ENCODE measurements at regions not wholly inside any gene's neighbourhood (a gene's known extent, or its start where the extent isn't known, plus 50 kb on each side); places are given as distances from the start of the nearest gene placed in this dataset.

GRCh38 chr10:36181426-36182178 is 539.5 kb upstream of the FZD8 start:
- Histone ChIP-seq H3K4me3 (ENCODE audit: low read depth, low read length) (no peak overlapping the region), H3K27me3 (ENCODE audit: control insufficient read depth, insufficient read depth, low read length) (no peaks in the 10 kb centered on the region), H2AFZ (no peak overlapping the region), H3K4me1 (no peaks in the 10 kb centered on the region), H3K9ac (no peak overlapping the region), H3K79me2 (no peaks in the 10 kb centered on the region), H3K36me3 (ENCODE audit: control insufficient read depth, insufficient read depth, low read length) (no peaks in the 10 kb centered on the region), H3K4me2 (ENCODE audit: low read length) (no peak overlapping the region), H3K9me3 (ENCODE audit: control insufficient read depth, low read length) (no peaks in the 10 kb centered on the region), H3K27ac (peak overlapping the region; percentile 40)
- no peak for TF ChIP-seq CTCF (IDR thresholded peaks at IDR 0.05)

DNA sequence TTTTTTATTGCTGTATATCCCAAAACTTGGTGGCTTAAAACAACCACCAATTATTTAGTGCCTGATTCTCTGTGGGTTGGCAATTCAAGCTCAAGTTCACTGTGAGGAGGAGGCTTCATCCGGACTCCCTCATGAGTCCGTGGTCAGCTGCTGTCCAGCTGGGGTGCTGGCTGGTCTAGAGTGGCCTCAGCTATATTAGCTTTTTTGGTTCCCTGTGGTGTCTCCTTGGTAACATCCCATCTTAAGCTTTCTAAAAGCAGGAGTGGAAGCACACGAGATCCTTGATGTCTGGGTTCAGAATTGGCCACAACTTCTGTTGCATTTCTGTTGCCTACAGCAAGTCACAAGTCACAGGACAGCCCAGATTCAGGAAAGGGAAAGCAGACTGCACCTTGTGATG is 536.5 kb upstream of the FZD8 start:
- no peaks in the 10 kb centered on the region for H3K79me2 ChIP-seq
- no peaks in the 10 kb centered on the region for H3K36me3 ChIP-seq (ENCODE audit: control insufficient read depth, insufficient read depth, low read length)
- no peaks in the 10 kb centered on the region for H3K9me3 ChIP-seq (ENCODE audit: control insufficient read depth, low read length)
- H3K4me2 ChIP-seq (ENCODE audit: low read length): no peak overlapping the region
- no peak for TF ChIP-seq CTCF (IDR thresholded peaks at IDR 0.05)
- H3K4me3 ChIP-seq (ENCODE audit: low read depth, low read length): no peak overlapping the region
- H3K4me1 ChIP-seq: no peaks in the 10 kb centered on the region
- no peak overlapping the region for H3K27ac ChIP-seq
- no peak overlapping the region for H3K9ac ChIP-seq
- no peaks in the 10 kb centered on the region for H3K27me3 ChIP-seq (ENCODE audit: control insufficient read depth, insufficient read depth, low read length)
- no peak overlapping the region for H2AFZ ChIP-seq

DNA sequence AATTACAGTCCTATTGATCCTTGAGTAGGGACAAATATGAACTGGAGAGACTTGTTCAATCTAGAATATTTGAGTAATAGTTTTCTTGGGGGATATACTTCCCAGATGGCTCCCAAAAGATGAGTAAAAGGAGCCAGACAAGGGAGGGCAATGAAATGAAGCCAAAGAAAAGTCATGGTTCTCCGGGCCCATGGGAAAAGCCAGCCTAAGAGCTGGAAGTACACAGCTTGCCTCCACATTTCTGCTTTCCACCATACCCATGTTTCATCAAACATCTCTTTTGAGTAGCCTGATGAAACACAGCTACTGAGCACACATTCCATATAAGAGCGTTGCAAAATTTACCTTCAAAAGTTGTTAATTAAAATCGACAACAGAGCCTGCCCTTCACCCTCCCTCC is 535.0 kb upstream of the FZD8 start:
- H3K9me3 ChIP-seq (ENCODE audit: control insufficient read depth, low read length): no peaks in the 10 kb centered on the region
- H3K27ac ChIP-seq: no peak overlapping the region
- H3K4me3 ChIP-seq (ENCODE audit: low read depth, low read length): no peak overlapping the region
- no peak for TF ChIP-seq CTCF (IDR thresholded peaks at IDR 0.05)
- H3K27me3 ChIP-seq (ENCODE audit: control insufficient read depth, insufficient read depth, low read length): no peaks in the 10 kb centered on the region
- H3K4me2 ChIP-seq (ENCODE audit: low read length): no peak overlapping the region
- no peaks in the 10 kb centered on the region for H3K79me2 ChIP-seq
- H3K9ac ChIP-seq: no peak overlapping the region
- no peaks in the 10 kb centered on the region for H3K4me1 ChIP-seq
- no peaks in the 10 kb centered on the region for H3K36me3 ChIP-seq (ENCODE audit: control insufficient read depth, insufficient read depth, low read length)
- no peak overlapping the region for H2AFZ ChIP-seq

- H3K4me2 ChIP-seq (ENCODE audit: low read length): no peak overlapping the region
- H3K27ac ChIP-seq: no peak overlapping the region
- H3K4me1 ChIP-seq: no peaks in the 10 kb centered on the region
- H3K9ac ChIP-seq: no peak overlapping the region
- no peak overlapping the region for H3K4me3 ChIP-seq (ENCODE audit: low read depth, low read length)
- H3K9me3 ChIP-seq (ENCODE audit: control insufficient read depth, low read length): no peaks in the 10 kb centered on the region
- no peak overlapping the region for H2AFZ ChIP-seq
- no peaks in the 10 kb centered on the region for H3K27me3 ChIP-seq (ENCODE audit: control insufficient read depth, insufficient read depth, low read length)
- H3K36me3 ChIP-seq (ENCODE audit: control insufficient read depth, insufficient read depth, low read length): no peaks in the 10 kb centered on the region
- no peak for TF ChIP-seq CTCF (IDR thresholded peaks at IDR 0.05)
- H3K79me2 ChIP-seq: no peaks in the 10 kb centered on the region
Observed at GRCh38 chr10:36175954-36176353, 533.9 kb upstream of the FZD8 start.

- H3K4me1 ChIP-seq: no peaks in the 10 kb centered on the region
- H3K4me3 ChIP-seq (ENCODE audit: low read depth, low read length): no peak overlapping the region
- H3K27ac ChIP-seq: no peak overlapping the region
- no peak overlapping the region for H3K4me2 ChIP-seq (ENCODE audit: low read length)
- no peaks in the 10 kb centered on the region for H3K79me2 ChIP-seq
- no peak overlapping the region for H2AFZ ChIP-seq
- TF ChIP-seq CTCF (IDR thresholded peaks at IDR 0.05): no peak
- no peaks in the 10 kb centered on the region for H3K27me3 ChIP-seq (ENCODE audit: control insufficient read depth, insufficient read depth, low read length)
- H3K9ac ChIP-seq: no peak overlapping the region
- no peaks in the 10 kb centered on the region for H3K9me3 ChIP-seq (ENCODE audit: control insufficient read depth, low read length)
- no peaks in the 10 kb centered on the region for H3K36me3 ChIP-seq (ENCODE audit: control insufficient read depth, insufficient read depth, low read length)
Observed at GRCh38 chr10:36173364-36173763, 531.3 kb upstream of the FZD8 start.

Data from parathyroid adenoma (tissue), 2 donors.